ENCODE measurements at regions not wholly inside any gene's neighbourhood (a gene's known extent, or its start where the extent isn't known, plus 50 kb on each side); places are given as distances from the start of the nearest gene placed in this dataset.

GRCh38 chr22:44585559-44586350, 87.7 kb upstream of the RTL6 start:
- TF ChIP-seq CTCF (IDR thresholded peaks at IDR 0.05) = no peak
- TF ChIP-seq PRDM15 (CRISPR knock-in tag; IDR thresholded peaks at IDR 0.05) = no peak
- no peak for TF ChIP-seq ZNF512 (CRISPR knock-in tag; IDR thresholded peaks at IDR 0.05; ENCODE audit: borderline replicate concordance)
- TF ChIP-seq NFE2L1 (CRISPR knock-in tag; IDR thresholded peaks at IDR 0.05) = no peak
- no peak for TF ChIP-seq TEAD4 (CRISPR knock-in tag; IDR thresholded peaks at IDR 0.05)
- no peak for TF ChIP-seq USF2 (CRISPR knock-in tag; IDR thresholded peaks at IDR 0.05)
- no peak for TF ChIP-seq SP1 (CRISPR knock-in tag; conservative IDR thresholded peaks at IDR 0.05)
- no peak for TF ChIP-seq E2F1 (CRISPR knock-in tag; IDR thresholded peaks at IDR 0.05)
- no peak for TF ChIP-seq ZNF121 (CRISPR knock-in tag; IDR thresholded peaks at IDR 0.05)

Measured in WTC11 (cell line).